ENCODE measurements at regions not wholly inside any gene's neighbourhood (a gene's known extent, or its start where the extent isn't known, plus 50 kb on each side); places are given as distances from the start of the nearest gene placed in this dataset.

- no peak for DNase-seq (ENCODE audit: low spot score in 2 of 2)
- WGBS, 2 donors = 68 to 78% methylated on average over 4 of the region's 4 CpGs
- Histone ChIP-seq H3K27ac (no peak overlapping the region), H3K4me1 (no peaks in the 10 kb centered on the region), H3K27me3 (no peaks in the 10 kb centered on the region), H3K4me3 (no peak overlapping the region), H3K9me3 (no peaks in the 10 kb centered on the region), H3K36me3 (no peaks in the 10 kb centered on the region)
- TF ChIP-seq EP300 (IDR thresholded peaks at IDR 0.05) = no peak
- no peak for TF ChIP-seq POLR2A (IDR thresholded peaks at IDR 0.05)
- no peak for TF ChIP-seq CTCF (IDR thresholded peaks at IDR 0.05)
Measured at GRCh38 chr10:36504758-36505157, 620.6 kb upstream of the ANKRD30A start.

GRCh38 chr10:36500266-36500665 is 625.1 kb upstream of the ANKRD30A start:
- no peak overlapping the region for H3K4me3 ChIP-seq
- H3K36me3 ChIP-seq = no peaks in the 10 kb centered on the region
- 75 to 78% methylated on average over 1 of the region's 1 CpG for WGBS, 2 donors
- H3K27me3 ChIP-seq = no peaks in the 10 kb centered on the region
- H3K9me3 ChIP-seq = no peaks in the 10 kb centered on the region
- DNase-seq (ENCODE audit: low spot score in 2 of 2) = no peak
- no peak for TF ChIP-seq EP300 (IDR thresholded peaks at IDR 0.05)
- no peak for TF ChIP-seq CTCF (IDR thresholded peaks at IDR 0.05)
- TF ChIP-seq POLR2A (IDR thresholded peaks at IDR 0.05) = no peak
- H3K4me1 ChIP-seq = peaks cover 0 to 16% (median 0%) of the 10 kb centered on the region in 4 donors
- no peak overlapping the region for H3K27ac ChIP-seq

- Histone ChIP-seq H3K27ac (no peak overlapping the region), H3K4me1 (peaks cover 0 to 21% (median 0%) of the 10 kb centered on the region in 4 donors), H3K27me3 (no peaks in the 10 kb centered on the region), H3K4me3 (no peak overlapping the region), H3K36me3 (no peaks in the 10 kb centered on the region), H3K9me3 (no peaks in the 10 kb centered on the region)
- TF ChIP-seq CTCF (IDR thresholded peaks at IDR 0.05) (no peak), EP300 (IDR thresholded peaks at IDR 0.05) (no peak), POLR2A (IDR thresholded peaks at IDR 0.05) (no peak)
- WGBS, 2 donors = 90 to 97% methylated on average over 1 of the region's 1 CpG
- DNase-seq (ENCODE audit: low spot score in 2 of 2) = no peak
Measured at GRCh38 chr10:36499693-36500092, 625.7 kb upstream of the ANKRD30A start.

GRCh38 chr10:36496758-36497157 is 628.6 kb upstream of the ANKRD30A start:
- Histone ChIP-seq H3K27ac (peak overlapping the region in 1 of 4 donors; percentile 31), H3K9me3 (no peaks in the 10 kb centered on the region), H3K36me3 (no peaks in the 10 kb centered on the region), H3K4me3 (no peak overlapping the region), H3K27me3 (no peaks in the 10 kb centered on the region), H3K4me1 (peaks cover 0 to 42% (median 0%) of the 10 kb centered on the region in 4 donors)
- WGBS, 2 donors = 36 to 41% methylated on average over 1 of the region's 1 CpG
- TF ChIP-seq CTCF (IDR thresholded peaks at IDR 0.05) (no peak), POLR2A (IDR thresholded peaks at IDR 0.05) (no peak), EP300 (IDR thresholded peaks at IDR 0.05) (no peak)
- DNase-seq (ENCODE audit: low spot score in 2 of 2) = no peak

GRCh38 chr10:36494371-36494770 is 631.0 kb upstream of the ANKRD30A start:
- no peaks in the 10 kb centered on the region for H3K36me3 ChIP-seq
- peak overlapping the region in 2 of 4 donors; percentile 7 to 65 for H3K27ac ChIP-seq
- no peak overlapping the region for H3K4me3 ChIP-seq
- 56 to 57% methylated on average over 2 of the region's 2 CpGs for WGBS, 2 donors
- peaks cover 0 to 62% (median 8%) of the 10 kb centered on the region in 4 donors for H3K4me1 ChIP-seq
- TF ChIP-seq EP300 (IDR thresholded peaks at IDR 0.05) (peak in 1 of 2 donors; percentile 79), CTCF (IDR thresholded peaks at IDR 0.05) (no peak)
- no peaks in the 10 kb centered on the region for H3K27me3 ChIP-seq
- H3K9me3 ChIP-seq = no peaks in the 10 kb centered on the region
- DNase-seq (ENCODE audit: low spot score in 2 of 2) = no peak
